NOMO-1 treated with DMSO at 0.1 percent for 48 hours (cell line): ENCODE measurements at regions not wholly inside any gene's neighbourhood (a gene's known extent, or its start where the extent isn't known, plus 50 kb on each side); places are given as distances from the start of the nearest gene placed in this dataset.

Experiments
- DNase-seq: peaks from one replicate; lab custom pipeline; 2025; ENCODE audit not compliant: unreplicated experiment; lab: John Stamatoyannopoulos, UW

DNA sequence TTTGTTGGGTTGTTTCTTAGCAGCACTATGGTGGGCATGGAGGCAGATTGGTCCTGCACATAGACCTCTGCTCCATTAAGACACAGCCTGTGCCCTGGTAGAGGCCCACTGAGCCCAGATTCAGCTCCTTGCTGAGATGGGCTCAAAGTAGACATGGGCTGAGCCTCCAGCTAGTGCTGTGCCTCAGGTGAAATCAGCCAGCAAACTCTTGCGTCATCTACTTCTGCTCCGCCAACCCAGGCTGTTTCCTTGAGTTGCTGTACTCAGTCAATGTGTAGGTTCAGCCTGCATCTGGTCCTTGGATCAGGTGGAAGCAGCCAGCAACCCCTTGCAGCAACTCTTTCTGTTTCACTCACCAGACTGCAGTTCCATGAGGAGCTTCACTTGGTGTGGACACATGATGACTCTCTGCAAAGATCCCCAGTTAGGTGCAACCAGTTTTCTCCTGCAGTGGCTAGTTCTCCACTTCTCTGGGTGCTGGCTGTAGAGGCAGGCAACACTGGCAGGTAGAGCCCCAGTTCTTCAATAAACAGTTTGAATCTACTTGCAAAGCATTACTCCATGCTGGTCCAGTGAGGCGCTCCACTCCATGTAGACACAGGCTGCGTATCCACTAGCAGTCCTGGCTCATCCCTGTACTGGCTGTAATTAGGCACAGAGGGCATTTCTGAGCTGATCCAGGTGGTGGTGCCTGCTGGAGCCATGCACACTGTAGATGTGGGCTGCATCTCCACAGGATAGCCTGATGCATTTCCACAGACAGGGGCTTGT lies 199.0 kb upstream of the MAMLD1 start:
- no peak for DNase-seq

DNA sequence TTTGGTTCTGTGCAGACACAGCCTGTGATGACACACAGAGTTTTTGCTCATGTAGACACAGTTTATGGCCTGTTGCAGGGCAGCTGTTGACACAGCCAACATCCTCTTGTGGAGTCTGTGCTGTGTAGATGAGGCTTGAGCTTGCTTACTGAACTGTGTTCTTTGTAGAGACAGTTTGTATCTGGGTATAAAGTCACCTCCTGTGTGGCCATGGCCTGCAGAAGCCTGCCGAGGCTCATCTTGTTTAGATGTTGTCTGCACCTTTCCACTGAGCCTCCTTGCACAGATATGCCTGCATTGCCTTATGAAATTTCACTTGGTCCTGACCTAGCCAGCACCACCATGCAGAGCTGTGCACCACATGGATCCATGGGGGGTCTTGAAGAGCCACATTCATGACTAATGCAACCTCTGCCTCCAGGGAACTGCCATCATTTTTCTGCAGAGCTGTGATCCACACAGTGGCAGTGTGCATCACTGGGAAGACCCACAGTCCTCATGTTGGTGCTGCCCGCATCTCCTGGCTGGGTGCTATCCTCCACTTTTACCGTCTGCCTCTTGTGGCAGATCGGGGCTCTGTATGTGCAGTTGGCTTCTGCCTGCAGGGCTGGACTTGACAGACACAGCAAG lies 198.0 kb upstream of the MAMLD1 start:
- DNase-seq = no peak

DNA sequence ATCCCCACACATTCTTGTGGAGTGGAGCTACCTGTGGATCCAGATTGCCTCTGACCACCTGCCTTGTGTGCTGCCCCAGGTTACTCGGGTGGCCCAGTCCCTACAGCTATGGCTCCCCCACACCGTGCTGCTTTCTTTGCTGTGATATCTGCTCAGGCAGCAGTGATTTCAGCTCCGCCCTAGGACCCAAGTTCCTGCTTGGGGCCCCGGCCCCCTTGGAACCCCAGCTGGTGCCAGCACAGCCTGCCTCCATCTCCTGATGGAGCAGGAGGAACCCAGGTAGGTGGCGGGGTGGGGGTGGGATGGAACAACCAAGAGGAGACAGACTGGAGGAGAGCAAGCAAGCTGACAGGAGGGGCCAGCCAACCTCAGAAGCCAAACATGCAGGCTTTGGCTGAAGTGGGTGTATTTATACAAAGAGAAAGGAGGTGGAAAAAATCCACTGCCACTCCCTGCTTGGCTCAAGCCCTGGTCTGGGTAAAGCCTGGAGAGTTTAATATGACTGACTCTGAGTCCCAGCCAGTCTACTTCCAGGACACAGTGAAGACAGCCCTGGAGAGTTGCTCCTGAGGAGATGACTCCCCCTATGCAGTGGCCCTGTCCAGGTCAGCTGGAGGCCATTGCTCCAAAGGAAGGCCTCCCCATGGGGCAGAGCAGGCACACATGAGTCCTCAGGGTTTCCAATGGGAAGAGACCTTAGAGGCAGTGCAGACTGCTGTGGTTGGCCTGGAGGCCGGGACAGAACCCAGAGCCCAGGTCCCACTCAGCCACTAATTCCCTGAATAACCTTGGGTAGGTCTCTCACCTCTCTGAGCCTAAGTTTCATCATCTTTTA lies 197.1 kb upstream of the MAMLD1 start:
- no peak for DNase-seq

DNA sequence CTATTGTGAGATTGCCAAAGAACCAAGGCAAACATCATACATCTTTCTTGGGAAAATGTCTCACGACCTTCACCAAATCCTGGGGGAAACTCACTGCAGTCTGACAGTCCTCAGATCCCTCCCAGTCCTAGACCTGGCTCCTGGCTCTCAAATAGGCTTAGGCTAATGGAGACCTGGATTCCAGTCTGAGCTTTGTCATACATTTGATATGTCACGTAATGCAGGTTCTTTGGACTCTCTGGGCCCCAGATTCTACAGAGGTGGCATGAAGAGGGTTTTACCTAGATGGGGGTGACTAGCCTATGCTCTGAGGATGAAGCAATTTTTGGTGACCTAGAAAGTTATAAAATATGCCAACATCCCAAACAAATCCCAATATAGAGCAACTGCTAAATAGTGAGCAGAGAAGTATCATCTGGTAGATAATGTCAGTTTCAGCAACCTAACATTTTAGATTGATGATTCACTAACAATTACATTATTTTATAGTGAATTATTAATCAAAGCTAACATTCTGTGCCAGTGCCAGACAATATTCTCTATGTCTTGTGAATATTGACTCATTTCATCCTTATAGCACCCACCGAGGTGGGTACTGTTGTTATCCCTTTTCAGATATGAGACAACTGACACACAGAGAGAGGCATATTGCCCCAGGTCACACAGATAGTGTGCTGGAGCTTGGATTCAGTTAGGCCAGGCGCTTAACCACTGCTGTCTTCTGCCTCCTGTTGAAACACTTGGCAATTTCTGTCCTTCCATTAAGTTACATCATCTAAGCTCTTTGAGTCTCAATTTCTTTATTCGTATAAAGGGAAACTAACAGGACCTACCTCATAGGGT lies 195.4 kb upstream of the MAMLD1 start:
- DNase-seq = no peak

DNA sequence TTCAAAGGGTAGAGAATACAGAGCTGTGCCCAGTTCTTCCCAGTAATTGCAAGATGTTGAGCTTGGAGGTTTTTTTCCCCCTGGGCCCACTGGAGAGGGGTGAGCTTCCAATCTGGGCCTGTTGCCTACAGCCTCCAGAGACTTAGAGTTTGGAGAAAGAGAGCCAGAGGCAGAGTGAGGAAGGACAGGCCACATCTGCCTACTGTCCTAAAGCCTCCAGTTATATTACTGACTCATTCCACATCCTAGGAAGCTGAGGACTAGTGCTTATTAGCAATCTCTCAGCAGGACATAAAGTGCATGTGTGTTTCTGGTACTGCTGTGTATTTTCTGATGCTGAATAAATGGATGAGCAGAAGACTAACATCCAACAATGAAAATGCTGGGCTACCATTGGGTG lies 181.0 kb upstream of the MAMLD1 start:
- DNase-seq = no peak

DNA sequence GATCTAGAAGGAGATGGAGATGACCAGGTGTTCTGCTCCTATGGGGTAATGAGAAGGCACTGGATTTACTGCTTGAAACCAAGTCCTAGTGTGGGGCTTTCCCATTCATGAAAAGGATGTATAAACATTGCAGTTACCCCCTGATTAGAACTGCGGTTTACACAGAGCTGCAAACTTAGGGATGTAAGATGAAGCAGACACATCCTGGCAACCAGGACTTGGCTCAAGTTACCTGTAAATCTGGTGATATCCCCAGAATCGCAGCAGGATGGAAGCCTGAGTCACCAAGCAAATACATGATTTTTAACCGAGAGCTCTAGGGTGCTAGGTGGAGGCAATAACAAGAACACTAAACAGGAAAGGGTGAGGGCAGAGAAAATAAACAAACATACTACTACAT lies 178.6 kb upstream of the MAMLD1 start:
- DNase-seq = no peak

DNA sequence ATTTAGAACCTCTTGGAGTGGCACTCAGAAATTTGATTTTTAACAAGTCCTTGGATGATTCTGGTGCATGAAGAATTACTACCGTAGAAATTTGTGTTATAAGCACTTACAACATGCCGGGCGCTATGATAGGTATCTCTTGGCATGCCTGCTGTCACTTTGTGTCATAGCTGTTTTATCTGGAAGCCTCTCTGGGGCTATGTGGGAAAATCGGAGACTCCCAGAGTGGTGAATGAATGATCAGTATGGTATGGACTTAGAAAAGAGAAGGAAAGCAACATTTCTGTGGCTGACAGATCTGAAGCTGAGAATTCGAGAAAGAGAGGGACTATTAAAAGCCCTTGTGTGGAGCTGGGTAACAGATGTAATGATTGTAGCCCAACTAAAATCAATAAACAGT lies 177.4 kb upstream of the MAMLD1 start:
- no peak for DNase-seq

DNA sequence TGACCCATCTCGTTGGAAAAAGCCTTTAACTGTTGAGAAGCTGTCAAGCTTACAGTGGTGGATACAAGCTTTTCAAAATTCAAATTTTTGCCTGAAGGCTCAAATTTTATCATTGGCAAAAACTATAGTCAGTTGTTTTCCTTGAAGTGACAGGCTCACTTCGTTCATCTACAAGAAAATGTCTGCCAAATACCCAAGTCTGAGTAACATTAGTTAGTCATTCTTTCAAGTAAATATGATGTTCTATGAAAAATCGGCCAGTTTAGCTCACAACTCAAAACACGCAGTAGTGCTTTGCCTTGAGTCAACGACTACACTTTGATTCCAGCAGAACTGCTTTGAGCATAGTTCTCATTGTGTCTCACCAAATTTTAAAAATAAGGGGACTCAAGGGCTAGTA lies 170.3 kb upstream of the MAMLD1 start:
- DNase-seq = no peak

DNA sequence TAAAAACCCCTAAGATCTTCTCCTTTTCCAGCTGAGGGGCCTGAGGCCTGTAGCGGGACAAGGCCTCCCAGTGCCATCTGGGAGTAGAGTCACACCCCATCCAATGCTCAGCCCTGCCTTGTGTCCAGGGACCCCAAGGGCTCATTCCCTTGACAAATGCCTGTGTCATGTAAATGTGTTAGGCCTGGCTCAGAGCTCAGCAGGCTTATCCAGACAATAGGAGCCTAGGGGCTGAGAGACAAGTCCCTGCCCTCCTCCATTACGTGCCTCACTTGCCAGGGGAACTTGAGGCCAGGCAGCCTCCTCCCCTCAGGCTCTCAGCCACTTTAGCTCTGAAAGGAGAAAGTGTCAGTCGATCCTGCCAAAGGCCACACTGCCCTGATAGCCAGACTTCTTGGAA lies 166.8 kb upstream of the MAMLD1 start:
- no peak for DNase-seq

DNA sequence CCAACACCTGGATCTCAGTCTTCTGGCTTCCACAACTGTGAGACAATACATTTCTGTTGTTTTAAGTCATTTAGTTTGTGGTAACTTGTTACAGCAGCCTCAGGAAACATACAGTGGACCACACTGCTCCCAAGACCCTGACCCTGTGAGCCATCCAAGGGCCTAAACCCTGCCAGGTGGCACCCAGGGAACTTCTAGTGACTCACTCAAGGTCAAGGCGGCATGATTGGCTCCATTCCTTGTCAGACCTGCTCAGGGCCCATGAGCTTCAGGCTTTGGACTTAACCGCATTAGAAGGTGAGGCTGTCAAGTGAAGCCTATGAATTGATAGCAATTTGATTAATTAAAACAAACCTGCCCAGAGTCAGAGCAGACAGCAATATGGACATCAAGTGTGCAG lies 165.7 kb upstream of the MAMLD1 start:
- no peak for DNase-seq

DNA sequence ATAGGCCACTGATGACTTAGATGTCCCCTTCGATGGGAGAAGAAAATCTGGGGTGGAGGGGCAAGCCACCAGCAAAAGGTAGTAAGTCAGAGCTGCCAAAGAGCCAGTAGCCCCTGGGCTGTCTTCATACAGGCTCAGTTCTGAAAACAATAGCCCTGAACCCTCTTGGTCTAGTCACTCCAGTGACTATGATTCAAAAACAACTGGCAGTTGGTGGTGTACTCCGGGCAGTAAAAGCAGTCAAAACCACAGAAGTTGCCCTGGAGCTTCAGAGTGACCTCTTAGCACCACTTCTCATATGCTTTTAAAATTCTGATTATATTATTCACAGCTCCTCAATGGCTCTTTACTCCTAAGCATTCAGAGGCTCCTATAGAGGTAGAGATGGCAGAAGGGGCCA lies 164.3 kb upstream of the MAMLD1 start:
- DNase-seq = no peak

DNA sequence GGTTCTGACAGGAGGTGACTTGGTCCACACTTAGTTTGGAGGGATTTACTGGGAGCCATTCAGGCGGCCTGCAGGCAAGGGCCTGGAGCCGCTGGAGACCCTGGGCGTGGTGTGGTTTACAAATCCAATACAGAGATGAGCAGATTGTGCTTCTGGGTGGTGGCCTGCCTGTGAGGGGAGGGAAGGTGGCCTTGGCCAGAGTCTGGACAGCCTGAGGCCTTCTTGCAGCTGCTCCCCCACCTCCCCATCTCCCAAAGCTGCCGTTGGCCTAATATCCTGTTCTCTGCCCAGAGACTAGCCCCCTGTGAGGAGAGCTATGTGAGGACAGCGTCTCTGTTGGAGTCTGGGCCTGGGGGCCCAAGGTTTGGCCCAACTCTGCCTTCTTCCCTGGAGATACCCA lies 163.9 kb upstream of the MAMLD1 start:
- DNase-seq = no peak

DNA sequence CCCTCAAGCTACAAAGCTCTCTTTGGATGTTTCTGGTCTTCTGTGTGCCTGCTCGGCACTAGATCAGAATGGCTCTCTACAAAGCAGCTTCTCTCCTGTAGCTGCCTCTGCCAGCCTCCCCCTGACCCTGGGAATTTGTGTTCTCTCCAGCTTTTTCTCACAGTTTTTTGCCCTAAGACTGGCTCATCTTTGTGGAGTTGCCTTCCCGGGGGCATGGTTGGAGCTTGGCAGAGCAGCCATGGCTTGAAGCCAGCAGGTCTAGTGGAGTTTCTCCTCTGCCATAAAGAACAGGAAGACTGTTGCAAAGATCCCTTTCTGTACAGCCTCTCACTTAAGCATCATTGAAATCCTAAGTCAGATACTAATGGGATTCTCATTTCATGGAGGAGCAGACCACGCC lies 163.3 kb upstream of the MAMLD1 start:
- DNase-seq = no peak

DNA sequence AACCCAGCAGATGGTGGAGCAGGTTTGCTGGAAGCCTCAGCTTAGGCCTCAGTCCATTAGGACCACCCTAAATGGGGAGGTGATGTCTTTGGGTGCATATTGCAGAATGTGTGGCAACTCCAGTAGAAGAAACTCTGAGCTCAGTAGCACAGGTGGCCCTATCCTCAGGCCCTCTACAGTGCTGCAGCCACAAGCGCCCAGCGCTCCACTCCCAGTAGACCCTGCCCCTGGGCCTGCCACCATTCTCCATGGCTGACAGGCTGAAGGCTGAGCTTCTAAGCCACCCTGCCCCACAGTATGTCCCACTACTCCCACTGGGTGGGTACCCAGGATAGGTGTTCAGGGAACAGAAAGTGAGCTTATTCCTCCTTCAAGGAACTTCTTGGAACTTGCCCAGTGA lies 162.8 kb upstream of the MAMLD1 start:
- no peak for DNase-seq

DNA sequence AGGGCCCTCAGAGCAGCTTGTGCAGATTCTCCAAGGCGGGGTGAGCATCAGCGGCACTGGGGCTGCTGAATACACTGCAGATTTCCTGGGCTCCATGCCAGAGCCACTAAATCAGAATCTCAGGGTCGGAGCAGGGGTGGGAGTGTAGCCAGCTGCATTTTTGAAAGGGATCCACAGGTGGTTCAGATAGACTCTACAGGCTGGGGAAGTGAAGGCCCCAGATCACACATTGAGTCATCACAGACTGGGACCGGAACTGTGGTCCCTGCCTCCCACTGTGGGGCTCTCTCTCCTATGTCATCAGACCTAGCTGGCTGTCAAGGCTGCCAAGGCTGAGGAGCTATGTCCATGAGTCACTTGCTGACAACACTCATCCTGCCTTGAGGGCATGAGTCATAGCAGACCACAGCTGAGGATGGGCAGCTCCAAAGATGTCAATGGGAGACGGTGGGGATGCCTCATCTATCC lies 162.3 kb upstream of the MAMLD1 start:
- DNase-seq = peak; percentile 65

DNA sequence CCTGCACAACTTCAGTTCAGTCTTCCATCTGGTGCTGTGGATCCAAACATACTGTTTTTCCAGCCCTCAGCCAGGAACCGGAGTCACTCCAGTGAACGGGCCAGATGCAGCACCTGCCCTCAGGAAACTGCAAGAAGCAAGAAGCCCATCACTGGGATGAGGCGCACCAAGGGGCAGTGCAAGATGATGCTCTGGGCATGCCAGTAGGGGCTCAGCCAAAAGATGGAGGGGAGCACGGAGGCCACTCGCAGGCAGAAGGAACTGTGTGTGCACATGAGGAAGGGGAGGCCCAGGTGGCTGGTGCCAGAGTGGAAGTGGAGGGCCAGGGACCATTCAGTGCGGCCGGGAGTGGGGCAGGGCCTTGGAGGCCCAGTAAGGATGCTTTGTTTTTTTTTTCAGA lies 161.7 kb upstream of the MAMLD1 start:
- no peak for DNase-seq

DNA sequence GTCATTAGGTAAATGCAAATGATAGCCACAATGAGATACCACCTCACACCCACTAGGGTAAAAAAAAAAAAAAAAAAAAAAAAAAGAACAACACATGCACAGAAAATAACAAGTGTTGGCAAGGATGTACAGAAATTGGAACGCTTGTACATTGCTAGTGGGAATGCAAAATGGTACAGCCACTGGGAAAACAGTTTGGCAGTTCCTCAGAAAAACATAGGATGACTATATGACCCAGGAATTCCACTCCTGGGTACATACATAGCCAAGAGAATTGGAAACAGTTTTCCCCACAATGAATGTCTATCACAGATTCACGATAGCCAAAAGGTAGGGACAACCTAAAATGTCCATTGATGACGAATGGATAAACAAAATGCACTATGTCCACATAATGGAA lies 161.3 kb upstream of the MAMLD1 start:
- no peak for DNase-seq

DNA sequence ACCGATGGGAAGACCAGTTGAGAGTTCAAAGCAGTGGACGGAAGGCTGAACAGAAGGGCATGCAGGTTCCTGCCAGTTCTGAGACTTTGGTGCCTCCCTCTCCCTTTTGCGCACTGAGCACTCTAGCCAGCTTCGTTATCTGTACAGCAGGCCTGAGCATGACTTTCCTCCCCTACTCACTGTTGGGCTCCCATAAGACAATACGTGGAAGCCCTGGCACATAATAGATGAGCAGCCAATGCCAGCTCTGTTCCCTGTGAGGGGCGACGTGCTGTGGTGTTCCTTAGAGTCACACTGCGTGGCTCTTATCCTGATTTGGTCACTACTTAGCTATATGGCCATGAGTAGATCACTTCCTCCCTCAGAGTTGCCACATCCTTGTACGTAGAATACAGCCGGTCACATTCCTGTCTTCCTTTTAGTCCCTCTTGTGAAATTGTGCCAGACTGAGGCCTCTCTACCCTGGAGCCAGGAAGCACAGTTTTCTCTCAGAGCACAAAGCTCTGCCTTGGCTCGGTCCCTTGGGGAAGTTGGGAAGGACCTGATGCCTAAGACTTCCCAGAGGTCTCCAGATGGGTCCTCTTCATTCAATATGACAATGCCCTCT lies 160.4 kb upstream of the MAMLD1 start:
- peak; percentile 48 for DNase-seq

DNA sequence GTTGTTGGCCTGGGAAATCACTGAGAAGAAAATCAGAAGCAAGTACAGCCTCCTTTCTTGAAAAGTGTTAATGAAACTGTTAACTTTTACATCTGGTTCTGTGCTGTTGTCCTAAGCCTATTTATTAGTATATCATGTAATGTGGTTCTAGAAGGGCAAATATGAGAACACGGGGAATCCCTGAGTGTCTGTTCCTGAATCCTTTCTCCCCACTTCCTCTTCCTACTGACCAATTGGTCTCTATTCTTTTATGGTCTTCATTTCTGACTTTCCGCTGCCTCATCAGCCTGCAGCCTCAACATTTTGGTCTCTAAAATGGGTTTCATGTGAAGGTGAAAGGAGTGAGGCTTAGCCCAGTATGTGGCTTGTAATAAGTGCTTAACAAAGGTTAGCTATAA lies 159.9 kb upstream of the MAMLD1 start:
- no peak for DNase-seq

DNA sequence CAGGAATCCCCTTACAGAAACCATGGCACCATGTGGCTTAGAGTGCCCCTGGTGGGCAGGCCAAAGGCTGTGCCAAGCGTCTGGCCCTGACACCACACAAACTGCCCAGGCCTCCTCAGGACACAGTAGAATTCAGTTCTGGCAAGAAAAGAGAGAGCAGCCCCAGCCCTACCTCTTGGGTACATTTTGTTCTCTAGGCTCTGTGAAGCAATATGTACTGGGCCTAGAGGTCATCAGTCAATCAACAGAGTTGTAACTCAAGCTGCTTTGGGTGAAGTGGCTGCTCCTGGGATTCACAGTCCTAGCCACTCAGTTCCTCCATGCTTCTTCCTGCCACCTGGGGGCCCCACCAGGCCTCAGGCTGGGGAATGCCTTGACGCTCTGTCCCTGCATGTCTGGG lies 158.1 kb upstream of the MAMLD1 start:
- DNase-seq = no peak

DNA sequence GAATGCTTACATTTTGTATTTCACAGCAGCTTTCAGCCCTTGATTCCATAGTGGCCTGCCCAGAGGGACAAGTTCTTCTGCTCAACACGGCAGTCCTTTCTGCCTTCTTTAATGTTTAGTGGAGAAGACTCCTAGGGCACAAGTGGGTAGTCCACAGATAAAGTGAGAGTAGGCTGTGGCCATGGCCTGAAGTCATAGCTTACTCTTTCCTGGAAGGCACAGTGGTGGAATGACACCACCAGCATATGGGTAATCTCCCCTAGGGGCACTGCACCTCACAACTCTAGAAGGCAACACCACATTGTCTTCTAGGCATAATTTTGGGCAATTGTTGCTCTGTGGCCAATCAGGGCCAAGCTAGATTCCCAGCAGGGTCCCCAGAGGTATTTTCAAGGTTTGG lies 155.4 kb upstream of the MAMLD1 start:
- no peak for DNase-seq
